SU-DHL-6 (cell line): ENCODE measurements at regions not wholly inside any gene's neighbourhood (a gene's known extent, or its start where the extent isn't known, plus 50 kb on each side); places are given as distances from the start of the nearest gene placed in this dataset.
"Not testable (repeated sequence)": the region's sequence is repeated elsewhere in the genome, so short reads cannot be mapped to it uniquely, and the experiment has no call there.

Source experiments
- H2AFZ ChIP-seq: fragments of 200-600 bp; sonication (generic); 2 replicates; pipeline ENCODE4 v1.6.1; 2014; ENCODE audit warnings: low read depth, mild to moderate bottlenecking, moderate library complexity, mixed read lengths, antibody characterized with exemption, low read length; ENCODE audit not compliant: severe bottlenecking
- H3F3A ChIP-seq: fragments of 200-600 bp; shearing (Covaris generic); 2 replicates; pipeline ENCODE4 v1.6.0; 2016; ENCODE audit warnings: antibody characterized with exemption, mild to moderate bottlenecking; ENCODE audit not compliant: insufficient read depth
- H3K27ac ChIP-seq: fragments of 200-600 bp; sonication (generic); 2 replicates; pipeline ENCODE4 v1.5.1; 2016; ENCODE audit warnings: low read depth, mild to moderate bottlenecking, low read length, moderate library complexity, mixed read lengths
- H3K27me3 ChIP-seq: fragments of 200-600 bp; sonication (generic), shearing (Covaris generic); 2 replicates; pipeline ENCODE4 v1.6.0; 2014; ENCODE audit warnings: mild to moderate bottlenecking, low read length
- H3K36me3 ChIP-seq: fragments of 200-600 bp; sonication (generic); 2 replicates; pipeline ENCODE4 v1.6.1; 2014; ENCODE audit warnings: mild to moderate bottlenecking, low read length, mixed read lengths
- H3K4me2 ChIP-seq: fragments of 300-600, 200-600 bp; shearing (Covaris generic), sonication (generic); 2 replicates; pipeline ENCODE4 v1.6.0; 2014; ENCODE audit warnings: low read length, low read depth, mild to moderate bottlenecking; ENCODE audit not compliant: poor library complexity, severe bottlenecking
- H3K4me3 ChIP-seq: fragments of 200-600 bp; sonication (generic); 2 replicates; pipeline ENCODE4 v1.5.1; 2014; ENCODE audit warnings: antibody characterized with exemption, low read length, mild to moderate bottlenecking, mixed read lengths; ENCODE audit not compliant: insufficient read depth, poor library complexity, severe bottlenecking
- H3K79me2 ChIP-seq: fragments of 200-600 bp; sonication (generic); 2 replicates; pipeline ENCODE4 v1.6.1; 2014; ENCODE audit warnings: mild to moderate bottlenecking, low read length, moderate library complexity; ENCODE audit not compliant: insufficient read depth
- H3K9ac ChIP-seq: fragments of 200-600 bp; sonication (generic); 2 replicates; pipeline ENCODE4 v1.7.0; 2014; ENCODE audit warnings: mild to moderate bottlenecking, low read length
- H3K9me2 ChIP-seq: fragments of 200-600 bp; sonication (generic); replicated peaks from 2 replicates; pipeline ENCODE4 v1.6.1; 2014; ENCODE audit warnings: low read length; ENCODE audit not compliant: insufficient read depth
- H3K9me3 ChIP-seq: fragments of 200-600 bp; sonication (generic); 2 replicates; pipeline ENCODE4 v1.6.1; 2014; ENCODE audit warnings: low read length, mixed read lengths; ENCODE audit not compliant: insufficient read depth
- H4K20me1 ChIP-seq: fragments of 200-600 bp; sonication (generic); 2 replicates; pipeline ENCODE4 v1.6.1; 2014; ENCODE audit warnings: low read depth, mild to moderate bottlenecking, antibody characterized with exemption, low read length, moderate library complexity, mixed read lengths
- EZH2phosphoT487 ChIP-seq: fragments of 200-600 bp; sonication (generic), shearing (Covaris generic); conservative IDR thresholded peaks from 2 replicates; pipeline ENCODE4 v1.6.1; 2018; ENCODE audit warnings: mild to moderate bottlenecking, antibody characterized with exemption, low read length, moderate library complexity, mixed read lengths
- TF ChIP-seq, protein P1 (sequence below): fragments of 200-600 bp; sonication (generic); IDR thresholded peaks from one replicate; pipeline ENCODE4 v1.5.1; 2017; ENCODE audit warnings: antibody characterized with exemption, mild to moderate bottlenecking, low read length, moderate library complexity; ENCODE audit not compliant: insufficient read depth, poor library complexity, severe bottlenecking

DNA sequence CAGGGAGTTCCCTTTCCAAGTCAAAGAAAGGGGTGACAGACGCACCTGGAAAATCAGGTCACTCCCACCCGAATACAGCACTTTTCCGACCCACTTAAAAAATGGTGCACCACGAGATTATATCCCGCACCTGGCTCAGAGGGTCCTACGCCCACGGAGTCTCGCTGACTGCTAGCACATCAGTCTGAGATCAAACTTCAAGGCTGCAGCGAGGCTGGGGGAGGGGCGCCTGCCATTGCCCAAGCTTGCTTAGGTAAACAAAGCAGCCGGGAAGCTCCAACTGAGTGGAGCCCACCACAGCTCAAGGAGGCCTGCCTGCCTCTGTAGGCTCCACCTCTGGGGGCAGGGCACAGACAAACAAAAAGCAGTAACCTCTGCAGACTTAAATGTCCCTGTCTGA is 277.8 kb upstream of the ARHGAP42 start:
- H2AFZ ChIP-seq, H3K27ac ChIP-seq, H3K27me3 ChIP-seq, H3F3A ChIP-seq, H3K36me3 ChIP-seq, H3K4me3 ChIP-seq, H3K9me3 ChIP-seq, H3K9ac ChIP-seq, H3K4me2 ChIP-seq, H3K9me2 ChIP-seq, H4K20me1 ChIP-seq, H3K79me2 ChIP-seq: not testable (repeated sequence)

GRCh38 chr11:100419518-100419917 is 267.6 kb upstream of the ARHGAP42 start:
- H3K9ac ChIP-seq = no peak overlapping the region
- H3K36me3 ChIP-seq = no peaks in the 10 kb centered on the region
- H3K79me2 ChIP-seq = no peaks in the 10 kb centered on the region
- no peak overlapping the region for H3K4me3 ChIP-seq
- no peaks in the 10 kb centered on the region for H3K9me2 ChIP-seq
- H3K9me3 ChIP-seq = no peaks in the 10 kb centered on the region
- no peaks in the 10 kb centered on the region for H3K27me3 ChIP-seq
- no peaks in the 10 kb centered on the region for H3F3A ChIP-seq
- no peak for TF ChIP-seq EZH2phosphoT487
- TF ChIP-seq, protein P1, sequence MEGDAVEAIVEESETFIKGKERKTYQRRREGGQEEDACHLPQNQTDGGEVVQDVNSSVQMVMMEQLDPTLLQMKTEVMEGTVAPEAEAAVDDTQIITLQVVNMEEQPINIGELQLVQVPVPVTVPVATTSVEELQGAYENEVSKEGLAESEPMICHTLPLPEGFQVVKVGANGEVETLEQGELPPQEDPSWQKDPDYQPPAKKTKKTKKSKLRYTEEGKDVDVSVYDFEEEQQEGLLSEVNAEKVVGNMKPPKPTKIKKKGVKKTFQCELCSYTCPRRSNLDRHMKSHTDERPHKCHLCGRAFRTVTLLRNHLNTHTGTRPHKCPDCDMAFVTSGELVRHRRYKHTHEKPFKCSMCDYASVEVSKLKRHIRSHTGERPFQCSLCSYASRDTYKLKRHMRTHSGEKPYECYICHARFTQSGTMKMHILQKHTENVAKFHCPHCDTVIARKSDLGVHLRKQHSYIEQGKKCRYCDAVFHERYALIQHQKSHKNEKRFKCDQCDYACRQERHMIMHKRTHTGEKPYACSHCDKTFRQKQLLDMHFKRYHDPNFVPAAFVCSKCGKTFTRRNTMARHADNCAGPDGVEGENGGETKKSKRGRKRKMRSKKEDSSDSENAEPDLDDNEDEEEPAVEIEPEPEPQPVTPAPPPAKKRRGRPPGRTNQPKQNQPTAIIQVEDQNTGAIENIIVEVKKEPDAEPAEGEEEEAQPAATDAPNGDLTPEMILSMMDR = no peak
- no peaks in the 10 kb centered on the region for H4K20me1 ChIP-seq
- H3K4me2 ChIP-seq = no peak overlapping the region
- no peak overlapping the region for H2AFZ ChIP-seq
- H3K27ac ChIP-seq = no peak overlapping the region

GRCh38 chr11:100434821-100435641 is 252.1 kb upstream of the ARHGAP42 start:
- no peaks in the 10 kb centered on the region for H3K79me2 ChIP-seq
- no peak overlapping the region for H2AFZ ChIP-seq
- TF ChIP-seq, protein P1 = no peak
- no peak for TF ChIP-seq EZH2phosphoT487
- H3K4me3 ChIP-seq = no peak overlapping the region
- H4K20me1 ChIP-seq = no peaks in the 10 kb centered on the region
- no peaks in the 10 kb centered on the region for H3K9me2 ChIP-seq
- no peaks in the 10 kb centered on the region for H3K36me3 ChIP-seq
- H3K9me3 ChIP-seq = no peaks in the 10 kb centered on the region
- H3K9ac ChIP-seq = no peak overlapping the region
- H3K27ac ChIP-seq = no peak overlapping the region
- H3F3A ChIP-seq = no peaks in the 10 kb centered on the region
- no peak overlapping the region for H3K4me2 ChIP-seq
- H3K27me3 ChIP-seq = no peaks in the 10 kb centered on the region

DNA sequence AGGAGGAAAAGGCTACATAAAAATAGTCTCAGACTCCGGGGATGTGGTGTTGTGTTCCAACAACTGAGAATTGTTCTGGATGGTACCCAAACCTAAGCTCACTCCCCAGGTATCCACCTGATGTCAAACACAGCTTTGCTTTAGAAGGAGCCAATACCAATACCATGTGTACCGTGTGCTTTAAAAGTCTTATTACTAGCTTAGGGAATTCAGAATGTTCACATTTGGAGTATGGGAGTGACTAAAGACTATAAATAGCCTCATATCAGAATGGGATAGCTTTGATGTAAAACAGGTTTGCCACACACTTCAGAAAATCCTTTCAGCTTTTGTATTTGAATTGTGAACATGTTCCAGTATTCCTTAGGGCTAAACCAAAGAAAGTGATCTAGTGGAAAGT is 248.7 kb upstream of the ARHGAP42 start:
- Histone ChIP-seq H3K27ac (no peak overlapping the region), H4K20me1 (no peaks in the 10 kb centered on the region), H3K36me3 (no peaks in the 10 kb centered on the region), H2AFZ (no peak overlapping the region), H3K79me2 (no peaks in the 10 kb centered on the region), H3K4me3 (no peak overlapping the region), H3F3A (no peaks in the 10 kb centered on the region), H3K27me3 (no peaks in the 10 kb centered on the region), H3K9me3 (no peaks in the 10 kb centered on the region), H3K4me2 (no peak overlapping the region), H3K9me2 (no peaks in the 10 kb centered on the region), H3K9ac (no peak overlapping the region)
- no peak for TF ChIP-seq EZH2phosphoT487
- TF ChIP-seq, protein P1 = no peak
